Body of pancreas (tissue), 4 donors: ENCODE measurements at regions not wholly inside any gene's neighbourhood (a gene's known extent, or its start where the extent isn't known, plus 50 kb on each side); places are given as distances from the start of the nearest gene placed in this dataset.
"Not testable (repeated sequence)": the region's sequence is repeated elsewhere in the genome, so short reads cannot be mapped to it uniquely, and the experiment has no call there.

Source experiments
- ATAC-seq: fragments of 150-250 bp; one replicate; pipeline ENCODE4 v1.9.1; 2016
- DNase-seq, 4 donors: peaks; one replicate each; pipeline ENCODE4 v3.0.0-alpha.2; 2019
- H3K27ac ChIP-seq, 4 donors: fragments of 200-600 bp; sonication (generic); 1 replicate in 3 of 4; 2 replicates in 1 of 4; pipeline versions ENCODE4 v1.5.1 to v1.6.1; 2016 to 2019; ENCODE audit warnings: mild to moderate bottlenecking in 1 of 4, mixed read lengths in 1 of 4, moderate library complexity in 1 of 4
- H3K27me3 ChIP-seq, 2 donors: fragments of 200-600 bp; sonication (generic); one replicate each; pipeline ENCODE4 v1.6.0; 2016; ENCODE audit warnings: mild to moderate bottlenecking in 1 of 2
- H3K36me3 ChIP-seq, 2 donors: fragments of 200-600 bp; sonication (generic); replicated peaks in 1 of 2; 2 replicates each; pipeline ENCODE4 v1.5.1; 2016; ENCODE audit warnings: low read depth in 2 of 2; ENCODE audit not compliant: insufficient read depth in 1 of 2
- H3K4me1 ChIP-seq: fragments of 200-600 bp; sonication (generic); one replicate; pipeline ENCODE4 v1.6.0; 2016
- H3K4me3 ChIP-seq, 2 donors: fragments of 200-600 bp; sonication (generic); 1 replicate in 1 of 2; 2 replicates in 1 of 2; pipeline ENCODE4 v1.5.1; 2016 to 2019
- H3K9me3 ChIP-seq, 3 donors: fragments of 200-600 bp; sonication (generic); 1 replicate in 2 of 3; 2 replicates in 1 of 3; pipeline ENCODE4 v1.5.1; 2016
- CTCF ChIP-seq, 7 experiments: fragments of 450-650 bp in 4 of 7; fragments of 200-600 bp in 3 of 7; sonication (generic) in 3 of 7; IDR thresholded peaks; one replicate each; pipeline ENCODE4 v1.5.1; 2016 to 2019; ENCODE audit warnings: antibody characterized with exemption in 7 of 7
- POLR2A ChIP-seq, 3 donors: fragments of 450-650 bp; IDR thresholded peaks; one replicate each; pipeline ENCODE4 v1.6.1; 2016; ENCODE audit warnings: antibody characterized with exemption in 3 of 3, mild to moderate bottlenecking in 2 of 3
- WGBS, 2 donors: methylation state at CpG; one replicate each; pipeline ENCODE4 v1.1.5; 2017; 5-methylcytosine and 5-hydroxymethylcytosine counted together
- intact Hi-C: fragments of 100-400 bp; cut with DNase I; formaldehyde crosslinking; loops from one replicate; pipeline ENCODE4 v1.15.1; 2023

GRCh38 chr5:50582699-50583098 lies 83.7 kb upstream of the PARP8 start:
- no peaks in the 10 kb centered on the region for H3K4me1 ChIP-seq
- DNase-seq (no peak), ATAC-seq (no peak)
- 58% methylated on average over 2 of the region's 2 CpGs for WGBS, 2 donors
- no peak overlapping the region for H3K4me3 ChIP-seq
- no peak overlapping the region for H3K27ac ChIP-seq
- H3K36me3 ChIP-seq, result no peaks in the 10 kb centered on the region
- H3K9me3 ChIP-seq, result no peaks in the 10 kb centered on the region
- no peaks in the 10 kb centered on the region for H3K27me3 ChIP-seq
- no peak for TF ChIP-seq CTCF (IDR thresholded peaks at IDR 0.05)
- TF ChIP-seq POLR2A (IDR thresholded peaks at IDR 0.05), result no peak
- intact Hi-C loops, result no loop called here

- no peak overlapping the region for H3K4me3 ChIP-seq
- no peak for DNase-seq
- TF ChIP-seq CTCF (IDR thresholded peaks at IDR 0.05) (no peak), POLR2A (IDR thresholded peaks at IDR 0.05) (no peak)
- no peak overlapping the region for H3K27ac ChIP-seq
- 95 to 96% methylated on average over 3 of the region's 3 CpGs for WGBS, 2 donors
- no peaks in the 10 kb centered on the region for H3K4me1 ChIP-seq
- H3K27me3 ChIP-seq, result no peaks in the 10 kb centered on the region
- H3K36me3 ChIP-seq, result no peaks in the 10 kb centered on the region
- H3K9me3 ChIP-seq, result no peaks in the 10 kb centered on the region
- intact Hi-C loops, result no loop called here
- no peak for ATAC-seq
Observed at GRCh38 chr5:50583621-50584020, 82.8 kb upstream of the PARP8 start.

- H3K27me3 ChIP-seq, ATAC-seq, H3K4me3 ChIP-seq, DNase-seq, intact Hi-C loops, H3K4me1 ChIP-seq, H3K9me3 ChIP-seq, H3K36me3 ChIP-seq, H3K27ac ChIP-seq: not testable (repeated sequence)
- 42 to 70% methylated on average over 6 of the region's 6 CpGs for WGBS, 2 donors
Observed at GRCh38 chr5:50588471-50588870, 78.0 kb upstream of the PARP8 start.

- DNase-seq, ATAC-seq, H3K9me3 ChIP-seq, H3K4me1 ChIP-seq, H3K27ac ChIP-seq, H3K36me3 ChIP-seq, H3K27me3 ChIP-seq, H3K4me3 ChIP-seq, intact Hi-C loops: not testable (repeated sequence)
- WGBS, 2 donors, result 52 to 63% methylated on average over 5 of the region's 5 CpGs
Observed at GRCh38 chr5:50590444-50591189, 75.8 kb upstream of the PARP8 start.

- H3K4me3 ChIP-seq, DNase-seq, intact Hi-C loops, H3K36me3 ChIP-seq, H3K9me3 ChIP-seq, H3K4me1 ChIP-seq, H3K27ac ChIP-seq, H3K27me3 ChIP-seq, ATAC-seq: not testable (repeated sequence)
- WGBS, 2 donors, result 71 to 85% methylated on average over 1 of the region's 1 CpG
Observed at GRCh38 chr5:50591338-50591737, 75.1 kb upstream of the PARP8 start.

GRCh38 chr5:50593681-50594080 lies 72.8 kb upstream of the PARP8 start:
- no peaks in the 10 kb centered on the region for H3K9me3 ChIP-seq
- DNase-seq (no peak), ATAC-seq (no peak)
- no peaks in the 10 kb centered on the region for H3K36me3 ChIP-seq
- no peak overlapping the region for H3K27ac ChIP-seq
- intact Hi-C loops, result no loop called here
- H3K27me3 ChIP-seq, result no peaks in the 10 kb centered on the region
- H3K4me3 ChIP-seq, result no peak overlapping the region
- 39 to 63% methylated on average over 1 of the region's 1 CpG for WGBS, 2 donors
- H3K4me1 ChIP-seq, result no peaks in the 10 kb centered on the region
- TF ChIP-seq CTCF (IDR thresholded peaks at IDR 0.05) (no peak), POLR2A (IDR thresholded peaks at IDR 0.05) (no peak)
